H54 (cell line): ENCODE measurements at regions not wholly inside any gene's neighbourhood (a gene's known extent, or its start where the extent isn't known, plus 50 kb on each side); places are given as distances from the start of the nearest gene placed in this dataset.
"Not testable (repeated sequence)": the region's sequence is repeated elsewhere in the genome, so short reads cannot be mapped to it uniquely, and the experiment has no call there.

Experiments used
- DNase-seq: peaks from one replicate; pipeline ENCODE4 v3.0.0; 2011; ENCODE audit warnings: low spot score, mixed read lengths; ENCODE audit not compliant: insufficient read length
- FAIRE-seq: peaks from 3 replicates; lab custom pipeline; 2011; peaks lifted over from hg19 to GRCh38; lab: Jason Lieb, UNC
- POLR2A ChIP-seq: IDR thresholded peaks from 2 replicates; pipeline ENCODE4 v1.6.1; 2011; ENCODE audit warnings: low read depth, mild to moderate bottlenecking, low read length

- DNase-seq: no peak
- no peak for TF ChIP-seq POLR2A
- no peak for FAIRE-seq
These were observed 70.2 kb upstream of the NAV2 start for GRCh38 chr11:19642185-19643158.

- FAIRE-seq: no peak
- DNase-seq: no peak
- TF ChIP-seq POLR2A: no peak
These were observed 73.0 kb upstream of the NAV2 start for GRCh38 chr11:19639603-19640105.

GRCh38 chr11:19635332-19635731 is 77.3 kb upstream of the NAV2 start:
- no peak for DNase-seq
- no peak for TF ChIP-seq POLR2A
- no peak for FAIRE-seq

GRCh38 chr11:19633276-19633675 is 79.4 kb upstream of the NAV2 start:
- DNase-seq (no peak), FAIRE-seq (no peak)

GRCh38 chr11:19632499-19632834 is 80.2 kb upstream of the NAV2 start:
- TF ChIP-seq POLR2A: no peak
- no peak for DNase-seq
- FAIRE-seq: no peak

More at GRCh38 chr11:19633276-19633675, 79.4 kb upstream of the NAV2 start:
- no peak for TF ChIP-seq POLR2A

GRCh38 chr11:19631712-19632498 is 80.7 kb upstream of the NAV2 start:
- no peak for FAIRE-seq

GRCh38 chr11:19628018-19628417 is 84.6 kb upstream of the NAV2 start:
- no peak for TF ChIP-seq POLR2A
- FAIRE-seq (peak; percentile 15), DNase-seq (peak; percentile 55)

More at GRCh38 chr11:19631712-19632498, 80.7 kb upstream of the NAV2 start:
- TF ChIP-seq POLR2A: no peak
- DNase-seq: no peak

- DNase-seq (no peak), FAIRE-seq (no peak)
- TF ChIP-seq POLR2A: no peak
These were observed 85.1 kb upstream of the NAV2 start for GRCh38 chr11:19627566-19627965.

- FAIRE-seq (no peak), DNase-seq (no peak)
- TF ChIP-seq POLR2A: no peak
These were observed 87.2 kb upstream of the NAV2 start for GRCh38 chr11:19625438-19625837.

- FAIRE-seq (no peak), DNase-seq (no peak)
- TF ChIP-seq POLR2A: no peak
These were observed 94.7 kb upstream of the NAV2 start for GRCh38 chr11:19617696-19618523.

- FAIRE-seq (no peak), DNase-seq (no peak)
- no peak for TF ChIP-seq POLR2A
These were observed 97.1 kb upstream of the NAV2 start for GRCh38 chr11:19615341-19616183.

GRCh38 chr11:19614370-19614940 is 98.2 kb upstream of the NAV2 start:
- no peak for TF ChIP-seq POLR2A
- DNase-seq (no peak), FAIRE-seq (no peak)

- FAIRE-seq, DNase-seq: not testable (repeated sequence)
These were observed 100.6 kb upstream of the NAV2 start for GRCh38 chr11:19612025-19612424.
